ENCODE measurements at regions not wholly inside any gene's neighbourhood (a gene's known extent, or its start where the extent isn't known, plus 50 kb on each side); places are given as distances from the start of the nearest gene placed in this dataset.
"Not testable (repeated sequence)": the region's sequence is repeated elsewhere in the genome, so short reads cannot be mapped to it uniquely, and the experiment has no call there.

GRCh38 chr2:237238249-237238648 lies 152.6 kb downstream of the COPS8 start:
- H3K4me1 ChIP-seq (ENCODE audit: low read depth): no peaks in the 10 kb centered on the region
- H3K27me3 ChIP-seq: no peaks in the 10 kb centered on the region
- H3K4me3 ChIP-seq: no peak overlapping the region
- H3K36me3 ChIP-seq: no peaks in the 10 kb centered on the region
- no peak overlapping the region for H3K27ac ChIP-seq
- no peak for DNase-seq (ENCODE audit: low read depth in 1 of 2, low spot score in 1 of 2)
- TF ChIP-seq CTCF (IDR thresholded peaks at IDR 0.05; ENCODE audit: low read depth, low read length): no peak
- H3K9me3 ChIP-seq (ENCODE audit: low read depth): no peaks in the 10 kb centered on the region

- no peaks in the 10 kb centered on the region for H3K36me3 ChIP-seq
- H3K27ac ChIP-seq: no peak overlapping the region
- no peaks in the 10 kb centered on the region for H3K4me1 ChIP-seq (ENCODE audit: low read depth)
- H3K4me3 ChIP-seq: no peak overlapping the region
- H3K9me3 ChIP-seq (ENCODE audit: low read depth): no peaks in the 10 kb centered on the region
- TF ChIP-seq CTCF (IDR thresholded peaks at IDR 0.05; ENCODE audit: low read depth, low read length): no peak
- no peak for DNase-seq (ENCODE audit: low read depth in 1 of 2, low spot score in 1 of 2)
- H3K27me3 ChIP-seq: no peaks in the 10 kb centered on the region
Measured at GRCh38 chr2:237240252-237240651, 154.6 kb downstream of the COPS8 start.

- H3K9me3 ChIP-seq (ENCODE audit: low read depth); H3K27me3 ChIP-seq; H3K4me3 ChIP-seq; H3K36me3 ChIP-seq; H3K27ac ChIP-seq; DNase-seq (ENCODE audit: low read depth in 1 of 2, low spot score in 1 of 2); H3K4me1 ChIP-seq (ENCODE audit: low read depth): not testable (repeated sequence)
Measured at GRCh38 chr2:237240868-237241267, 155.2 kb downstream of the COPS8 start.

- no peaks in the 10 kb centered on the region for H3K4me1 ChIP-seq (ENCODE audit: low read depth)
- no peaks in the 10 kb centered on the region for H3K36me3 ChIP-seq
- TF ChIP-seq CTCF (IDR thresholded peaks at IDR 0.05; ENCODE audit: low read depth, low read length): no peak
- no peaks in the 10 kb centered on the region for H3K27me3 ChIP-seq
- no peak overlapping the region for H3K4me3 ChIP-seq
- H3K27ac ChIP-seq: no peak overlapping the region
- DNase-seq (ENCODE audit: low read depth in 1 of 2, low spot score in 1 of 2): no peak
- H3K9me3 ChIP-seq (ENCODE audit: low read depth): no peaks in the 10 kb centered on the region
Measured at GRCh38 chr2:237242091-237242536, 156.4 kb downstream of the COPS8 start.

GRCh38 chr2:237243487-237243886 lies 157.8 kb downstream of the COPS8 start:
- Histone ChIP-seq H3K36me3 (no peaks in the 10 kb centered on the region), H3K27me3 (no peaks in the 10 kb centered on the region), H3K4me1 (ENCODE audit: low read depth) (no peaks in the 10 kb centered on the region), H3K27ac (no peak overlapping the region), H3K9me3 (ENCODE audit: low read depth) (no peaks in the 10 kb centered on the region), H3K4me3 (no peak overlapping the region)
- no peak for DNase-seq (ENCODE audit: low read depth in 1 of 2, low spot score in 1 of 2)
- TF ChIP-seq CTCF (IDR thresholded peaks at IDR 0.05; ENCODE audit: low read depth, low read length): no peak

GRCh38 chr2:237244178-237244577 lies 158.5 kb downstream of the COPS8 start:
- no peak for TF ChIP-seq CTCF (IDR thresholded peaks at IDR 0.05; ENCODE audit: low read depth, low read length)
- Histone ChIP-seq H3K27ac (no peak overlapping the region), H3K27me3 (no peaks in the 10 kb centered on the region), H3K9me3 (ENCODE audit: low read depth) (no peaks in the 10 kb centered on the region), H3K36me3 (no peaks in the 10 kb centered on the region), H3K4me1 (ENCODE audit: low read depth) (no peaks in the 10 kb centered on the region), H3K4me3 (no peak overlapping the region)
- no peak for DNase-seq (ENCODE audit: low read depth in 1 of 2, low spot score in 1 of 2)

Measured in cardiac muscle cell (in vitro differentiated cells and primary cell).